ENCODE measurements at regions not wholly inside any gene's neighbourhood (a gene's known extent, or its start where the extent isn't known, plus 50 kb on each side); places are given as distances from the start of the nearest gene placed in this dataset.

DNA sequence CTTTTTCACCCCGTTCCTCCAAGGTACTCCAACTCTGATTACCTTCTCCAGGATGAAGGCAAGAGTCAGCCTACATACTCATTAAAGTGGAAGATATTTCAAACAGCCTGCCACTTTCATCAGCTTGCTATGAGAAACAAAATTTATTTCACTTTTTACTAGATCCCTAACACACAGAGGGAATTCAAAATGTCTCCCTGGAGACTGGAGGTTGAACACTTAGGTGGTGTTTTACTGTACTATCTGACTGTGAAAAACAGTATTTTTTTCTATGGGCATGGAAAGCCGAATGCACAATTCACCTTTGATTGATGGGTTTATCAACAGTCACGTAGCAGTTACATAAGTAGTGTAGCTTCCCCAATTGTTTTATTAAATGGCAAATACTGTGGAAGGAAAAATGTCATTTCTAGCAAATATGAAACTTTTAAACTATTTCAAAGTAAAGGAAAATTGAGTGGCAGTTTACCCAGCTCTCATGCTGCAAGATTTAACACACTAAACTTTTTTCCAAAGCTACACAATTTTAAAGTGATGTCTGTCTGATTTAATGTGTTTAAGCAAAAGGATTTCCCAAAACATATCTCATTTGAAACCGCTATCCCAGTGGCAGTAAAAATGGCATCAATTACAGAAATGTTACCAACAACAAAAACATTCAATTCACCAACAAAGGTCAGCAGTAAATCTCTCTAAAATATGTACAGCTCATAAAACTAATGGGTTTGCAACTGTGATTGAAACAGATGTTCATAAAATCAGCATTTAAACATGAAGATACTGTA lies 125.0 kb upstream of the TLE4 start:
- intact Hi-C loops (cut with micrococcal nuclease) = no loop called here
- H3K4me2 ChIP-seq (ENCODE audit: insufficient read depth, low read length) = no peak overlapping the region
- no peaks in the 10 kb centered on the region for H3K79me2 ChIP-seq (ENCODE audit: control insufficient read depth, insufficient read depth, low read length)
- H3K9me1 ChIP-seq (replicated peaks; ENCODE audit: control insufficient read depth, extremely low read depth, insufficient read depth, low read length) = no peaks in the 10 kb centered on the region
- H3K4me3 ChIP-seq (replicated peaks in 1 of 3; ENCODE audit: insufficient read depth in 1 of 3, low read depth in 1 of 3, low read length in 3 of 3) = no peak overlapping the region
- no peak for TF ChIP-seq JUN (IDR thresholded peaks at IDR 0.05; ENCODE audit: borderline replicate concordance, insufficient read depth, insufficient read length, low read depth)
- TF ChIP-seq MYC (IDR thresholded peaks at IDR 0.05; ENCODE audit: low read depth, low read length) = no peak
- TF ChIP-seq POLR2A (IDR thresholded peaks at IDR 0.05; ENCODE audit: low read depth, low read length) = no peak
- TF ChIP-seq POLR2AphosphoS5 (IDR thresholded peaks at IDR 0.05; ENCODE audit: insufficient read depth, low read depth, low read length) = no peak
- no peak for TF ChIP-seq GATA2 (IDR thresholded peaks at IDR 0.05; ENCODE audit: insufficient read depth, insufficient read length, low read depth, low read length)
- TF ChIP-seq CTCF (IDR thresholded peaks at IDR 0.05; ENCODE audit: extremely low read depth in 1 of 2, insufficient read depth in 1 of 2, low read depth in 1 of 2, low read length in 2 of 2) = no peak
- TF ChIP-seq EZH2 (IDR thresholded peaks at IDR 0.05; ENCODE audit: borderline replicate concordance, low read depth, low read length, severe bottlenecking) = no peak
- no peak for TF ChIP-seq FOS (IDR thresholded peaks at IDR 0.05; ENCODE audit: borderline replicate concordance, insufficient read depth, low read length)
- TF ChIP-seq MAX (IDR thresholded peaks at IDR 0.05; ENCODE audit: insufficient read depth, insufficient read length) = no peak
- no peak for FAIRE-seq
- no peaks in the 10 kb centered on the region for H4K20me1 ChIP-seq (replicated peaks; ENCODE audit: control insufficient read depth, extremely low read depth, insufficient read depth, low read length)
- ChIA-PET CTCF (no interaction called here), POLR2A (no interaction called here)
- no peaks in the 10 kb centered on the region for H3K36me3 ChIP-seq (ENCODE audit: control insufficient read depth in 2 of 2, extremely low read depth in 1 of 2, insufficient read depth in 2 of 2, low read length in 2 of 2)
- no TSS peak for BruUV-seq (replicated peaks)
- no peak overlapping the region for H3K9ac ChIP-seq (replicated peaks; ENCODE audit: extremely low read depth, insufficient read depth, low read length)
- H3K27me3 ChIP-seq (ENCODE audit: control insufficient read depth in 2 of 2, insufficient read depth in 2 of 2, low read length in 2 of 2) = no peaks in the 10 kb centered on the region
- DNase-seq (ENCODE audit: low read depth, low spot score) = no peak
- no peak overlapping the region for H3K27ac ChIP-seq (ENCODE audit: insufficient read depth, low read depth, low read length)
- H3K9me3 ChIP-seq (replicated peaks; ENCODE audit: control insufficient read depth, insufficient read depth, low read length) = no peaks in the 10 kb centered on the region
- H3K4me1 ChIP-seq (ENCODE audit: control insufficient read depth, extremely low read depth, insufficient read depth, low read length) = no peaks in the 10 kb centered on the region
- dilution Hi-C loops (cut with MboI; ENCODE audit: extremely low pct_ligation_motif_present, low sequenced_read_pairs) = no loop called here
- no peak overlapping the region for H2AFZ ChIP-seq (ENCODE audit: low read depth, low read length)
